Tibial nerve (tissue), 4 donors: ENCODE measurements at regions not wholly inside any gene's neighbourhood (a gene's known extent, or its start where the extent isn't known, plus 50 kb on each side); places are given as distances from the start of the nearest gene placed in this dataset.

Experiments used
- DNase-seq, 2 donors: peaks; one replicate each; pipeline ENCODE4 v3.0.0-alpha.2; 2019; ENCODE audit warnings: low spot score in 2 of 2
- H3K27ac ChIP-seq, 4 donors: fragments of 200-600 bp; sonication (generic) in 3 of 4; one replicate each; pipeline ENCODE4 v1.5.1; 2017 to 2019; ENCODE audit warnings: mild to moderate bottlenecking in 1 of 4
- H3K27me3 ChIP-seq, 2 donors: fragments of 200-600 bp; sonication (generic) in 1 of 2; one replicate each; pipeline versions ENCODE4 v1.5.1 to v1.6.0; 2017 to 2019
- H3K36me3 ChIP-seq, 3 donors: fragments of 200-600 bp; sonication (generic); one replicate each; pipeline ENCODE4 v1.5.1; 2018 to 2019
- H3K4me1 ChIP-seq, 4 donors: fragments of 200-600 bp; sonication (generic) in 3 of 4; one replicate each; pipeline ENCODE4 v1.5.1; 2017 to 2019
- H3K4me3 ChIP-seq, 4 donors: fragments of 200-600 bp; sonication (generic) in 3 of 4; one replicate each; pipeline ENCODE4 v1.5.1; 2017 to 2019; ENCODE audit warnings: mild to moderate bottlenecking in 1 of 4, moderate library complexity in 1 of 4
- H3K9me3 ChIP-seq, 4 donors: fragments of 200-600 bp; sonication (generic) in 3 of 4; one replicate each; pipeline ENCODE4 v1.5.1; 2017 to 2019
- CTCF ChIP-seq, 5 experiments: fragments of 200-600 bp in 3 of 5; fragments of 450-650 bp in 2 of 5; sonication (generic) in 3 of 5; IDR thresholded peaks; one replicate each; pipeline ENCODE4 v1.5.1; 2016 to 2019; ENCODE audit warnings: antibody characterized with exemption in 5 of 5, mild to moderate bottlenecking in 3 of 5, moderate library complexity in 2 of 5
- EP300 ChIP-seq, 2 donors: sonication (generic); formaldehyde crosslinking; IDR thresholded peaks; one replicate each; pipeline ENCODE4 v1.6.1; 2017; ENCODE audit warnings: antibody characterized with exemption in 2 of 2, mild to moderate bottlenecking in 1 of 2
- POLR2A ChIP-seq, 2 donors: fragments of 450-650 bp; IDR thresholded peaks; one replicate each; pipeline ENCODE4 v1.6.1; 2017; ENCODE audit warnings: antibody characterized with exemption in 2 of 2, mild to moderate bottlenecking in 2 of 2, moderate library complexity in 2 of 2
- WGBS, 2 donors: methylation state at CpG; one replicate each; pipeline ENCODE4 v1.1.5; 2018; 5-methylcytosine and 5-hydroxymethylcytosine counted together

DNA sequence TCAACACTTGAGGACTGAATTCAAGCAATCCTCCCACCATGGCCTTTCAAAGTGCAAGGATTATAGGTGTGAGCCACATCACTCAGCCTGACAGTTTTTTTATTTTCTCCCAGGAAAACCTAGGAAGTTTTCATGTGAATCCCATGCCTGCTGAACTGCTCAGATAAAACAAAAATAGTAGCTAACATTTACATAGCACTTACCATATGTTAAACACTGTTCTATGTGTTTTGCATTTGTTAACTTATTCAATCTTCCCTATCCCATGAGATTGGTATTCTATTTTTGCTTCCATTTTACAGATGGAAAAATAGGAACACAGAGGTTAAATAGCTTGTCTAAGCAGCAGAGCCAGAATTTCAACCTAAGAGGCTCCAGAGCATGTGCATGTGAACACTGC lies 157.4 kb upstream of the KCTD1 start:
- H3K4me1 ChIP-seq: peaks cover 0 to 10% (median 0%) of the 10 kb centered on the region in 4 donors
- no peak overlapping the region for H3K27ac ChIP-seq
- H3K36me3 ChIP-seq: no peaks in the 10 kb centered on the region
- H3K27me3 ChIP-seq: no peaks in the 10 kb centered on the region
- no peaks in the 10 kb centered on the region for H3K9me3 ChIP-seq
- no peak for DNase-seq
- H3K4me3 ChIP-seq: no peak overlapping the region
- no peak for TF ChIP-seq CTCF (IDR thresholded peaks at IDR 0.05)
- TF ChIP-seq POLR2A (IDR thresholded peaks at IDR 0.05): no peak
- no peak for TF ChIP-seq EP300 (IDR thresholded peaks at IDR 0.05)

DNA sequence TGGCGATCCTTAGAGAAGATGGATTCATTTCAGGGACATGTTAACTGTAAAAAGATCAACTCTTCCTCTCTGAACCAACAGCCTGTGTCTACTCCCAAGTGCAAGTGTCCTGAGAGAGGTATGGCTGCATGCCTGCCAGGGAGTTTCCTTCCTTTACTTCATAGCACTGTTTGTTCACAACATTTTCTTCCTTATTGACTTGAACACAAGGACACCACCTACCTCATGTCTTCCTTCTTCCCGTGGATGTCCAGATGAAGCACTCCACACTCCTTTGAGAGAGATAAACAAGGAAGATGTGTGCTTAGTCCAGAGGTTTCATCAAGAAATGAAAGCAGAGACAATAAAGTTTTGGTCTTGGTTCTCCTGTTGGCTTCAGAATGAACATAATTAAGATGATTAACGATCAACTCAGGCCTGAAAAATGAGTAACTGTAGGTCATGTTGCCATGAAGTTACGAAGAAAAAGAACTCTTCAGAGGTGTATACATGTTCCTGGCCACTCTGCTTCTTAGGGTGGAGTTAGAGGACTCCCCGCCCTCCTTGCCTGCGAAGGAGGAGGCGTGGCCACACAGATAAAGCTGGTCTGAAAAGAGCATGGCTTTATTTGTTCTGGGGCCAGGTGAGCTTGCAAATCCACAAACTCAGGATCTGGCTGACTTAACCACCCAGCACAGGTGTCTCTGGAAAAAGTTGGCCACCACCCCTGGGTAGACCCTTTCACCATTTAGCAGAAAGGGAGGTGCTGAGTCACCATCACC lies 155.0 kb upstream of the KCTD1 start:
- TF ChIP-seq POLR2A (IDR thresholded peaks at IDR 0.05): no peak
- no peak for TF ChIP-seq EP300 (IDR thresholded peaks at IDR 0.05)
- TF ChIP-seq CTCF (IDR thresholded peaks at IDR 0.05): no peak
- WGBS, 2 donors: 82 to 84% methylated on average over 7 of the region's 7 CpGs
- H3K27ac ChIP-seq: no peak overlapping the region
- no peak overlapping the region for H3K4me3 ChIP-seq
- no peaks in the 10 kb centered on the region for H3K36me3 ChIP-seq
- H3K27me3 ChIP-seq: no peaks in the 10 kb centered on the region
- no peaks in the 10 kb centered on the region for H3K9me3 ChIP-seq
- peaks cover 0 to 10% (median 0%) of the 10 kb centered on the region in 4 donors for H3K4me1 ChIP-seq
- DNase-seq: no peak

- Histone ChIP-seq H3K27me3 (no peaks in the 10 kb centered on the region), H3K36me3 (no peaks in the 10 kb centered on the region), H3K27ac (no peak overlapping the region), H3K9me3 (no peaks in the 10 kb centered on the region), H3K4me1 (peaks cover 0 to 12% (median 0%) of the 10 kb centered on the region in 4 donors), H3K4me3 (no peak overlapping the region)
- no peak for DNase-seq
- TF ChIP-seq EP300 (IDR thresholded peaks at IDR 0.05) (no peak), POLR2A (IDR thresholded peaks at IDR 0.05) (no peak), CTCF (IDR thresholded peaks at IDR 0.05) (no peak)
- 32 to 42% methylated on average over 5 to 6 of the region's 6 CpGs for WGBS, 2 donors
Observed at GRCh38 chr18:26702086-26702485, 153.7 kb upstream of the KCTD1 start.

DNA sequence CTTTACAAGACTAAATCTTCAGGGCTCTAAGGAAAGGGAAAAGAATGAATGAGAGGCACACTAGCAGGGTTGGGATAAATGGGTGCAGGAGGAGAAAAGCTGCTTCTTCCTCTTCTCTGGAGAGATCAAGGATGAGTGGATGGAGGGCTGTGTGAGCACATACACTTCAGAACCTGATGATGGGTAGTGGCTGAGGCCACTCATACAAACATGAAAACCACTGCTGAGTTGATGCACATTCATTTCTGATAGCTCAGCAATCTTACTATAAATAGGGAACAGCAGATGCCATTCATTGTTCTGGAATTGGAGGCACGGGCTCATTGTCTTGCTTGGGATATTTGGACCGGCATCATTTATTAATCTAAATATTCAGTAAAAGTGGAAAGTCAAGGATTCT lies 152.4 kb upstream of the KCTD1 start:
- no peaks in the 10 kb centered on the region for H3K36me3 ChIP-seq
- peaks cover 0 to 9% (median 0%) of the 10 kb centered on the region in 4 donors for H3K4me1 ChIP-seq
- WGBS, 2 donors: 59 to 60% methylated on average over 2 of the region's 2 CpGs
- no peaks in the 10 kb centered on the region for H3K27me3 ChIP-seq
- DNase-seq: no peak
- no peak for TF ChIP-seq EP300 (IDR thresholded peaks at IDR 0.05)
- no peak for TF ChIP-seq CTCF (IDR thresholded peaks at IDR 0.05)
- no peak for TF ChIP-seq POLR2A (IDR thresholded peaks at IDR 0.05)
- H3K9me3 ChIP-seq: no peaks in the 10 kb centered on the region
- H3K27ac ChIP-seq: no peak overlapping the region
- H3K4me3 ChIP-seq: no peak overlapping the region

GRCh38 chr18:26700201-26700600 lies 151.8 kb upstream of the KCTD1 start:
- TF ChIP-seq POLR2A (IDR thresholded peaks at IDR 0.05): no peak
- no peak for TF ChIP-seq CTCF (IDR thresholded peaks at IDR 0.05)
- no peak for TF ChIP-seq EP300 (IDR thresholded peaks at IDR 0.05)
- Histone ChIP-seq H3K36me3 (no peaks in the 10 kb centered on the region), H3K4me1 (peaks cover 0 to 9% (median 0%) of the 10 kb centered on the region in 4 donors), H3K4me3 (no peak overlapping the region), H3K9me3 (no peaks in the 10 kb centered on the region), H3K27me3 (no peaks in the 10 kb centered on the region), H3K27ac (no peak overlapping the region)
- DNase-seq: no peak
